DMS 273 (cell line): ENCODE measurements at regions not wholly inside any gene's neighbourhood (a gene's known extent, or its start where the extent isn't known, plus 50 kb on each side); places are given as distances from the start of the nearest gene placed in this dataset.

Experiments used
- DNase-seq: peaks from one replicate; lab custom pipeline; 2025; ENCODE audit not compliant: unreplicated experiment; lab: John Stamatoyannopoulos, UW

GRCh38 chr18:47603158-47603557 is 327.3 kb downstream of the SMAD2 start:
- no peak for DNase-seq

- no peak for DNase-seq
Observed at GRCh38 chr18:47602273-47602897, 328.1 kb downstream of the SMAD2 start.

DNA sequence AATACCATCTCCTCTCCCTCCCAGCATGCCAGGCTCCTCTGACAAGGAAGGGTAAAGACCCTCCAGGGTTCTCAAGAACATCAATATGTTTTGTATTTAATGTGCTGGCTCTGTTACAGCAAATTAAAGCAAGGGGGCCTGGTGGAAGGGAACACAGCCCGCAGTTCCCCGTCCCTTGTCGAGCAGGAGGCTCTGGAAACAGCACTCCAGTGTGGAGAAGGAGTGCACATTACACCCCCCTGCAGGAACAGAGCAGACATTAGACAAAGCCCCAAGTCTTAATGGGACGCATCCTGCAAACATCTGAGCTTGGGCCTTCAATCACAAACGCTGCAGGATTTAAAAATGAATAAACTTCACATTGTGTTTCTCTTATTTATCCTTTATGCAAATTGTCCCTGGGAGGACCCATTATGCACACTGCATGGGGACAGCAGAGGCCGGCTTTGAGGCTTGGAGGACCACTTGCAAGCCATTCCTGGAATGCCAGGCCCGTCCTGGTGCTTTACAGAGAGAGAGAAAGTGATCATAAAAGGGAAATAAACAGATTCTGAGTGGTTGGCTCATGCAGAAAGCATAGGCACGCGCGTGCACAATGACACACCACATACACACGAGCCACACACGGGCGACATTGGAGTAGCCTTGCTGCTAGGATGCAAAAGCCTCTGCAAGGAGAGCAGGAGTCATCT is 328.7 kb downstream of the SMAD2 start:
- DNase-seq: no peak

DNA sequence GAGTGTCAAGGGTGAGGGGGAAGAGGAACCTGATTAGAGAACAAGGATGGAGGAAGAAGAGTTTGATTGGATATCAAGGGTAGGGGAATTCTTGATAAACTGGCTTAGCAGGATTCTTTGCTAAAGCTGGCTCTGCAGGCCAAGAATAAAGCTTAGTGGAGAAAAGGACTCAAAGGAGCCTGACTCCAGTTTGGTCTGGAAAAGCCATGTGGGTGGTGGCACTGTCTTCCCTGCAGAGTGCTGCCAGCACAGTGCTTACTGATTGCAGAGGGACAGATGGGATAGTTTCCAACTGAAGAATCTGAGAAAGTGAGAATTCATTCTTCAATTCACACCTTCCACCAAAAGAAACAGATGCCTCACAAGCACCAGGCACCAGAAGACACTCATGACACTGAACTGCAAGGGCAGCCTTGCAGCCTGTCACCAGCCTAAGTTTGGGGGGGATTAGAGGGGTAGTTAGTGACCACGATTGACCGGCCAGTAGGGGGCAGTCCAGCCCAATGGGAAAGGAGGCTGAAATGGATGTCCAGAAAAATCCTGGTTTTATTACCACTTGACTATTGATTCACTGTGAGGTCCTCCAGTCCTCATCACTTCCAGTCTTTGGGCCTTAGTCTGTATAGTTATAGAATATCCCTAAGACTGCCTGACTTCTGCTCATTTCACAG is 334.5 kb downstream of the SMAD2 start:
- peak; percentile 57 for DNase-seq

DNA sequence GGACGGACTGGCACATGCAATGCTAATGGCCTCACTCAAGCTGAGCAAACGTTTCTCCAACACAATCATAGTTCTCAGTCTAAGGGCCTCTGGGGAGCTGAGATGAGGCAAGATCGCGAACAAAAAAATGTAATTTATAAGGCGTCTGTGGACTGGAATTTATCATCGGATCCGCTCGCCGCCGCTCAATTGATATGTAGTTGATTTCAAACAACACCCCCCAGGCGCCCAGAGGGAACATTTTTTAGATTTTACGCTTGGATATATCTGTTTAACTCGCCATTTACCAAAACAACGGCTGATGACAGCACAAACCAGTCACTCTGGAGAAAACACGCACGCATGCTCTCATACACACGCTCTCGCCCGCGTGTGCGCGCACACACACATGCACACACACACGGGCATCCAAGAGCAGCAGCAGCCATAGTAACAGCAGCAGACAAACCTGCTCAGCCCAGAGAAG is 335.8 kb downstream of the SMAD2 start:
- peak; percentile 35 for DNase-seq

DNA sequence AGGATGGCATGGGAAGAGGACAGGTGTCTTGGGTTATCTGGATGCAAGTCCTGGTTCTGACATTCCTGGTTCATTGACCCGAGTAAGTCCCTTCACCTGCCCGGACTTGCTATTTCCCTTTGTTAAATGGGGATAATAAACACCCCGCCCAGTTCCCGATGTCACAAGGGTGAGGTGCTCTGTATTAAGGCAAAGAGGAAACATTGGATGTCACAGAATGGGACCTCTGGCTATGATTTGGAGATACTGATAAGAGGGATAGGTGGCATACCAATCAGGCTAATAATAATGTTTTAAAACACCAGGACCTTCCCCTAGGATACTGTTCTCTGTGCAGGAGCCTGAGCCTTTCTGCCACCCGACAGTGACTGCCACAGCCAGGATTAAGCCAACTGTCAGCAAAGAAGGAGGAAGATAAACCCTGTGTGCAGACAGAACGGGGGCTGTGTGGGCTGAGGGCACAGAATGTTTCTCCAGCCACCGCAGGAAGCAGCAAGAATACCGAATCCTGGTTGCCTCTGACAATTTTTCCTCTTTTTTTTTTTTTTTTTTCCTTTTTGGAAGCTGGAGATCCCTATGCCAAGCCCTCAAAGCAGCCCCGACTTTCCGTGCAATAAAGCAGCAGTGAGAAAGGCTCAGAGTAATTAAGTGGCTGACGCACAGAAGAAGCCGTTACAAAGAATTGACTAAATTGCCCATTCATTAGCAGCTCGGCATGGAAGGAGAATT is 336.6 kb downstream of the SMAD2 start:
- peak; percentile 28 for DNase-seq

GRCh38 chr18:47591429-47591828 is 339.0 kb downstream of the SMAD2 start:
- no peak for DNase-seq

DNA sequence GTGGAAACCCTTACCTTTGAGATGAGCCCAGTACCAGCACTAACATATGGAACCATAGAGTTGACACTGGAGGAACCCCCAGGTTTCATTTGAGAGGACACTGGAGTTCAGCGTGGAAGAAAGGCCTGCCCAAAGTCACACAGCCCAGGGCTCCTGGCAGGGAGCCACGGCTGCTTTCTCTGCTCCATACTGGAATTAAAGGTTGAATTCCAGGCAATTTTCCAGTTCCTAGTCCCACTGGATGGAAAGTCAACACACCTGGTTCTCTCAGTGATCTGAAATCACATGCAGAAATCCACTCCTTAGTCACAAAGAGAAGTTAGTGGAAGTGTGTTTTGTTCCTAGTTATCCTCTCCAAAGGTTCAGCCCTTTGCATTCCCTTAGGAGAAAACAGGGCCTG is 336.1 kb upstream of the SKOR2 start:
- DNase-seq: no peak

DNA sequence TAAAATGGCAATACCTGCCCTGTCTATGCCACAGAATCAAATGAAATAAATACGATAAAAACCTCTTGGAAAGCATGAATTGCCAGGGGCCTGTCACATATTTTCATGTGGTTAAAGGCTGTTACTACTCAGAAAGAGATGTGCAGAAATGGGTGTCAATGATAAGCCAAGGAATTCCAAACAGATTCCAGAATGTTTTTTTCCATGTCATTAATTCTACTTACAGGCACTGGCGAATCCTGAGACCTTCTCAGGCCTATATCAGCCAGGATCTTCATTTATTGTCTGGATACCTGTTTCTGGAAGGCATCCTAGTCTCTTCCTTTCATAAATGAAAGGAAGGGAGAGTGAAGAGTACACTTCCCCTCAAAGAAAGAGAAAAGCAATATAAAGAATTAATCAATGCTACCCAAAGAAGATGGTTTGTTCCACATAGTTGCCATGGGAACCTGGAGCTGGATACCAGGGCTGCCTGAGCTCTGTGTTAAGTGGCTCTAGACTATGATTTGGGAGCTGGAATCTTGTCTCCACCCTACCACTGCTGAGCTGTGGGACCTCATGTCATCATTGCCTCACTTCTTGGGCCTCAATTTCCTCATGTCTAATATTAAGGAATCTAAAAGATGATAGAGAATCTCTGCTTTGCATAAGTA is 335.1 kb upstream of the SKOR2 start:
- no peak for DNase-seq

- DNase-seq: no peak
Observed at GRCh38 chr18:47585914-47586313, 334.5 kb upstream of the SKOR2 start.

DNA sequence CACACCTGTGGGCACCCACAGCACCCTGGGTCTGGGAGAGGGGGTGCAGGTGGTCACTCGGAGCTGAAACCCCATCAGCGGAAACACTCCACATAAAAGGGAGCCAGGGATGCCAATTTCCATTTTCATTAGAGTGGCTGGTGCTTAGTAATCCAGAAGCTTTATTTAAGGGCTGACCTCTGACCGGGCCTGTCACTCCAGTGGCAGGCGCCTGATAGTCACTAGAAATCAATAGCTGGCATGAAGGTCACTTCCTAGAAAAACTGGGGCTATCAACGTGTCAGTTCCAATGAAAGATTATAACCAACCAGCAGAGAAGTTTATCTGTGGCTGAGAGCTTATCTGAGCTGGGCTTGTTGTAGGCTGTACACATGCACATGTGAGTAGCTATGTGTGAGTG is 333.7 kb upstream of the SKOR2 start:
- no peak for DNase-seq

GRCh38 chr18:47582093-47582492 is 330.6 kb upstream of the SKOR2 start:
- no peak for DNase-seq

DNA sequence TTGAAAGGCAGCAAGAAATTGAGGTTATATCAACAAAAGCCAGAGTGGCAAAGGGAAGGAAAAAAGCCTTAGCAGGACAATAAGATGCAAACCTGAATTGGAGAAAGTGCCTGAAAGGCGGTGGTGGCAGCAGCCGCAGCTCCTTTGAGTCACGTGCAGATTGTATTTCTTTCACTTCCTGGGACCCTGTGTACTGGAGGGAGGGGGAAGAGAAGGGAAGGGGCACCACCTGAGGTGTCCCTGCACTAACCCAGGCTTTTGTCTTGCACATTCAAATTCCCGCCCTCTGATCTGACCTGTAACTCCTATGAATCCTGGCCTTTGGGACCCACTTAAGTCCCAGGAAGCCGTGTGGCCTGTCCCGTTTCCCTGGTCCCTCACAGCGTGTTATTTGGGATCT is 326.1 kb upstream of the SKOR2 start:
- DNase-seq: no peak

DNA sequence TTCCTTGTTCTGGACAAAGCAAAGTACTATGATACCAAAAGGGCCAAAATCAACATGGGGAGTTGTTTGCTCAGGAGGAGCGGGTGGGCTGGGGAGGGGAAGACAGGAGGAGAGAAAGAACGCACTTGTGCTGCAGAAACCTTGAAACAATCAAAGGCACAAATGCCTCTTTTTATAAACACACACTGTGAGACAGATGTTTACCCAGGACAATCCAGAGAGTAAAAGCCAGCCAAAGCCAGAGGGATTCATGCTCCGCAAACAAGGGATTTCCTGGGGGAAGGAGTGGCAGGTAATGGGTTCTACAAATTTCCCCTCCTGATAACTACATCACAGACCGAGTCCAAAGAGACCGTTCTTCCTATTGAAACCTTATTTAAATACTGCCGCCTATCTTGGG is 323.5 kb upstream of the SKOR2 start:
- DNase-seq: no peak

DNA sequence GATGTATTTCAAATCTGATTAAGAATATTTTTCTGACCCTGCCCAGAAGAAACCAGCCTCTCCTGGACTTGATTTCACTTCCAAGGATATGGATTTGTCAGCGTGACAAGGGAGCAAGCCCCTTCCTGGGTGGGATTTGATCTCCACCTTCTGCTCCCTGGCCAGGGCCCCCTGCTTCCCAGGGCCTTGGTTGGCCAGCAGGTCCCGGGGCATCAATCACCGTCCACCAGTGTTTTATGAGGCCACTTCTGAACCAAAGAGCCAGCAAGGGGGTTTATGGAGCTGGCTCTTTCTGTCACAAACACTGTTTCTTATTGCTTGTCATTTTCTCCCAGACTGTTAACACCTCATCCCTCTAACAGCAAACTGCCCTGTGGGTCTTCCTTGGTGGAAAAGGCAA is 320.5 kb upstream of the SKOR2 start:
- no peak for DNase-seq

DNA sequence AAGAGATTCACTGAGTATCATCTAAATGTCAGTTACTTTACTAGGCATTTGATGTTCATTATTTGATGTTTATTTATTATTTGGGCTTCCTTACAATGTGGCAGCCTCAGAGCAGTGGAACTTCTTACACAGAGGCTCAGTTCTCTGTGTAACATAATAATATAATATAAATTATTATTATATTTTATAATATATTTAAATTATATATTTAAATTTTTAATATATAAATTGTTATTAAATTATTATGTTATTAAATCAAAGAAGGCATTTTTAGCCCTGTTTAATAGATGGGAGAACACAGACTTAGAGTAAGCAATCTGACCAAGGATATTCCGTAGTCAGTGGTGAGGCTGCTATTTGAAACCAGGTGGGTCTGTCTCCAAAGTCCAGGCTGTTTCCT is 315.3 kb upstream of the SKOR2 start:
- DNase-seq: no peak

DNA sequence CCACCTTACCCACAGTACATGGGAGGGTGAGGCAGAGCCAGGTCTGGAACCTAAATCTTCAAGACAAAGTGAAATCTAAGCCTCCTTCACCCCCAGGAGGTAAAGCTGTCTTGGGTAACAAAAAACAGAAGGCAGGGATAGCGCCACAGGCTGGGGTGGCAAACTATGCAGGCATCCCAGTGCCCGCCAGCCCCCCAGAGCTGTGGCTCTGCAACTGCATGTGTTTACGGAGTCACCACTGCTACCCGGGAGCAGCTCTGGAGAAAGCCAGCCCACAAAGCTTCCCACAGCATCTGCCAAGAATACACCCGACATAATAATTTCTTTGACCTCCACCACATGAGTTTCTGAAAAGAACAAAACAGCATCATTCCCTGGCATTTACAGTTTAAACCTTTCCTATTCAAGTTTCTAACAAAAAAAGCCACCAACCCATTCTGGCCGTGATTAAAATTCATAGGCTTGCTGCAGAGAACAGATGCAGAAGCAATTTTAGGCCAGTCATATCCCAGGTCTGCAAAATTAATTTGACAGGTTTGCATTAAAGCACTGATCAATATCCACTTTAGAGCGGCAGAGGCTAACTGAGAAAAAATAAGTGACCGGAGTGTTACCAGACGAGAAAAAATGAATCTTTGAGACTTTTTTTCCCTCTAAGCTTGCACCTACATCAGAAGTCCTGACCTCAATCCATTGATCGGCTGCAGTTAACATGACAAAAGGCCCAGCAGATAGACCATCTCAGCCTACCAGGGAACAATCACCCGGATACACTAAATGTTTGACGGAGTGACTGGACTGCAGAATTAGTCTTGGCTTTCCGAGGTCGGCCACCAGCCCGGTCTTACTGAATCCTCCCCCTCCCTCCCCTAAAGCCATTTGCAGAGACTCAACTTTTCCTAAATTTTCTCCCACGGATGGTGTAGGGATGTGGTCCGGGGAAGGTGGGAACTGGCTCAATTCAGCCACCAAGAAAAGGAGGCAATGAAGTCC is 309.6 kb upstream of the SKOR2 start:
- no peak for DNase-seq

GRCh38 chr18:47558110-47558750 is 306.8 kb upstream of the SKOR2 start:
- DNase-seq: no peak

DNA sequence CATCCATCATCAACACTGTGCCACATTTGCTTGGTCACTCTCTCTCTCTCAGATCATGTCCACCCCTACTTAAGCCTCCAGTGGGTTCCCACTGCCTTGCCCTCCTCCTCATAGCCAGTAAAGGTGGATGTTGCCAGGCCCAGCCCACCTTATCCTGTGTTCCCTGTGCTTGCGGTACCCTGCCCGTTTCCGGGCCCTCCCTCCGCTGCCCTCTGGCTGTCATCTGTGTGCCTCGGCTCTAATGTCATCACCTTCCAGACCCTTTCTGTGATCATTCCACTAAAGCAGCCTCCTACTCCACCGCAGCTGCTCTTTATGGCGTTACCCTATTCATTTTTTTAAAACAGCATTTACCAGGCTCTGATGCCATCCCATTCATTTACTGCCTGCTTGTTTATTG is 305.7 kb upstream of the SKOR2 start:
- DNase-seq: no peak

DNA sequence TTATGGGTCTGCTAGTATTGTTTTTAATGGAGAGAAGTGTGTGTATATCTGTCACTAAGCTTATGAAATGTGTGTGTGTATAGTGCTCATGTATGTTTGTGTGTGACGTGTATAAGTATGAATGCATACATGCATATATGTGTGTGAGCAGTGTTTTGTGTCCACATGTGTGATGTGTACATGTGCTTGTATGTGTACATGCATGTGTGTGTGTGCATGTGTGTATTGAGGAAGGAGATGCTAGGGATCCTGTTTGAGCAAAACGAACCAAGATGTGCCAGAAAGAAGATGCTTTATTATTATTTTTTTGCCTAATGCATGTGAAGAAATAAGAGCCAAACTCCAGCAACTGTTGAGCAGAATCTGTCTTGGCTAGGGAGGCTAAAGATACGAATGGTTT is 301.3 kb upstream of the SKOR2 start:
- no peak for DNase-seq
